T-cell (primary cell): ENCODE measurements at regions not wholly inside any gene's neighbourhood (a gene's known extent, or its start where the extent isn't known, plus 50 kb on each side); places are given as distances from the start of the nearest gene placed in this dataset.

ENCODE experiments used
- ATAC-seq, 4 experiments: fragments of 200-7000 bp in 3 of 4; fragments of 150-1000 bp in 1 of 4; cut with Tn5 transposase; replicated peaks in 1 of 4; 1 replicate in 3 of 4; 2 replicates in 1 of 4; pipeline ENCODE4 v1.10.0; 2021; ENCODE audit warnings: moderate library complexity in 3 of 4, mild to moderate bottlenecking in 2 of 4, moderate number of reproducible peaks in 1 of 4
- CTCF ChIA-PET, 2 donors: fragments of 300-600 bp; sonication (Branson Sonifier 250); formaldehyde crosslinking; loops; one replicate each; lab custom pipeline; 2022; ENCODE audit warnings: antibody characterized with exemption in 2 of 2; lab: Charles Lee
- POLR2A ChIA-PET, 2 donors: fragments of 300-600 bp; sonication (Branson Sonifier 250); formaldehyde crosslinking; loops; one replicate each; lab custom pipeline; 2022; ENCODE audit warnings: antibody characterized with exemption in 2 of 2; lab: Charles Lee
- DNase-seq, 35 experiments: peaks; one replicate each; pipeline versions ENCODE4 v3.0.0 to v3.0.0-alpha.2; 2013 to 2023
- H3K27ac ChIP-seq: one replicate; pipeline ENCODE4 v1.5.1; 2013; ENCODE audit warnings: low read length
- H3K27me3 ChIP-seq, 2 experiments: replicated peaks in 1 of 2; 1 replicate in 1 of 2; 2 replicates in 1 of 2; pipeline versions ENCODE4 v1.6.1 to v1.7.0; 2013; ENCODE audit warnings: low read length in 1 of 2, mixed read lengths in 1 of 2; ENCODE audit not compliant: control insufficient read depth in 2 of 2, insufficient read depth in 2 of 2; ENCODE audit errors: extremely low read depth in 1 of 2
- H3K36me3 ChIP-seq, 2 donors: 1 replicate in 1 of 2; 2 replicates in 1 of 2; pipeline versions ENCODE4 v1.6.1 to v1.7.0; 2013; ENCODE audit warnings: low read length in 1 of 2; ENCODE audit not compliant: control insufficient read depth in 2 of 2, insufficient read depth in 1 of 2; ENCODE audit errors: extremely low read depth in 1 of 2
- H3K4me1 ChIP-seq, 2 experiments: 1 replicate in 1 of 2; 2 replicates in 1 of 2; pipeline versions ENCODE4 v1.6.1 to v1.7.0; 2013; ENCODE audit warnings: low read length in 2 of 2, mixed read lengths in 1 of 2; ENCODE audit not compliant: insufficient read depth in 2 of 2, control insufficient read depth in 1 of 2; ENCODE audit errors: extremely low read depth in 1 of 2
- H3K4me3 ChIP-seq, 2 donors: 1 replicate in 1 of 2; 2 replicates in 1 of 2; pipeline versions ENCODE4 v1.5.1 to v1.7.0; 2013; ENCODE audit warnings: mild to moderate bottlenecking in 2 of 2, low read length in 1 of 2, moderate library complexity in 1 of 2; ENCODE audit not compliant: control insufficient read depth in 1 of 2; ENCODE audit errors: extremely low read depth in 1 of 2
- H3K9me3 ChIP-seq: 2 replicates; pipeline ENCODE4 v1.7.0; 2013
- H3K27ac Mint-ChIP-seq, 2 donors: one replicate each; pipeline ENCODE4 v1.8.0; 2020 to 2021; ENCODE audit warnings: mild to moderate bottlenecking in 2 of 2, mixed read lengths in 2 of 2
- H3K27me3 Mint-ChIP-seq, 2 donors: one replicate each; pipeline ENCODE4 v1.8.0; 2021 to 2022; ENCODE audit warnings: mixed read lengths in 2 of 2
- H3K36me3 Mint-ChIP-seq: one replicate; pipeline ENCODE4 v1.8.0; 2021; ENCODE audit warnings: mixed read lengths
- H3K4me1 Mint-ChIP-seq, 3 donors: one replicate each; pipeline ENCODE4 v1.8.0; 2020 to 2022; ENCODE audit warnings: mixed read lengths in 3 of 3, mild to moderate bottlenecking in 1 of 3
- H3K4me3 Mint-ChIP-seq, 3 donors: one replicate each; pipeline ENCODE4 v1.8.0; 2020 to 2022; ENCODE audit warnings: mild to moderate bottlenecking in 3 of 3, mixed read lengths in 3 of 3, moderate library complexity in 3 of 3
- H3K9me3 Mint-ChIP-seq, 3 donors: one replicate each; pipeline ENCODE4 v1.8.0; 2020 to 2022; ENCODE audit warnings: mixed read lengths in 3 of 3
- WGBS: methylation state at CpG from one replicate; pipeline ENCODE4 v1.1.5; 2013; ENCODE audit warnings: missing lambda C conversion rate; ENCODE audit not compliant: insufficient coverage; 5-methylcytosine and 5-hydroxymethylcytosine counted together

DNA sequence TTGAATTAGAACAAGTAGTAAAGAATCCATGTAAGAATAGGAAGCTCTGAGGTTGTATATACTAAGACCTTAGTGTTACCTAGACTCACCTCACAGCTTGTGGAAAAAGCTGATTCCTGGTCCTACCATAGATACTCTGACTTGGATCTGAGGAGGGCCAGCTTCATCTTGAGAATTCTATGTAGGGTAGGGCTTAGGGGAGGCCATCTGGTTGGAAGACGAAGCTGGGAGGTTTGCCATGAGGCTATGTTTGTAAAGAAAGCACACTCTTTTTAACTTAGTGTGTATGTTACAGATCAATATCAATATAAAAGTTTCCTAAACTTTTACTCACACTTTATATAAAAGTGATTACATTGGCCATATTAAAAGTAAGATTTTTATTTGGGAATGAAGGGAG is 77.1 kb upstream of the GALNT5 start:
- no peak for ATAC-seq
- no CpG with 5 or more reads among the region's 1 CpG for WGBS
- no peak overlapping the region for H3K27ac Mint-ChIP-seq
- no peak overlapping the region for H3K27ac ChIP-seq
- CTCF ChIA-PET, result interaction anchor here (0.6 to 1.3 kb wide), 3 partner anchors 13 to 1114 kb away, joined by 3 to 8 read pairs (median 5); no protein-coding TSS in a partner anchor
- H3K4me1 ChIP-seq, result no peaks in the 10 kb centered on the region
- peaks cover 5% of the 10 kb centered on the region in 2 donors for H3K27me3 Mint-ChIP-seq
- peaks cover 0 to 2% of the 10 kb centered on the region in 2 experiments for H3K27me3 ChIP-seq
- POLR2A ChIA-PET, result no interaction called here
- H3K4me1 Mint-ChIP-seq, result peaks cover 5 to 10% (median 5%) of the 10 kb centered on the region in 3 donors
- no peaks in the 10 kb centered on the region for H3K9me3 Mint-ChIP-seq
- no peaks in the 10 kb centered on the region for H3K9me3 ChIP-seq
- DNase-seq, result no peak
- no peak overlapping the region for H3K4me3 ChIP-seq
- H3K36me3 ChIP-seq, result no peaks in the 10 kb centered on the region
- no peaks in the 10 kb centered on the region for H3K36me3 Mint-ChIP-seq
- H3K4me3 Mint-ChIP-seq, result no peak overlapping the region

GRCh38 chr2:157181234-157181633 is 76.3 kb upstream of the GALNT5 start:
- H3K4me1 ChIP-seq, result no peaks in the 10 kb centered on the region
- no peaks in the 10 kb centered on the region for H3K27me3 ChIP-seq
- ChIA-PET CTCF (no interaction called here), POLR2A (no interaction called here)
- no peaks in the 10 kb centered on the region for H3K36me3 Mint-ChIP-seq
- peaks cover 5% of the 10 kb centered on the region in 2 donors for H3K27me3 Mint-ChIP-seq
- peaks cover 5 to 10% (median 5%) of the 10 kb centered on the region in 3 donors for H3K4me1 Mint-ChIP-seq
- H3K36me3 ChIP-seq, result no peaks in the 10 kb centered on the region
- H3K27ac ChIP-seq, result no peak overlapping the region
- no peaks in the 10 kb centered on the region for H3K9me3 Mint-ChIP-seq
- ATAC-seq, result no peak
- H3K4me3 Mint-ChIP-seq, result no peak overlapping the region
- no peak overlapping the region for H3K27ac Mint-ChIP-seq
- DNase-seq, result no peak
- H3K4me3 ChIP-seq, result no peak overlapping the region
- H3K9me3 ChIP-seq, result no peaks in the 10 kb centered on the region
- no CpG with 5 or more reads among the region's 2 CpGs for WGBS

- Mint-ChIP-seq H3K27ac (no peak overlapping the region), H3K9me3 (no peaks in the 10 kb centered on the region), H3K4me1 (peaks cover 5 to 10% (median 5%) of the 10 kb centered on the region in 3 donors), H3K36me3 (no peaks in the 10 kb centered on the region), H3K27me3 (peaks cover 5% of the 10 kb centered on the region in 2 donors), H3K4me3 (no peak overlapping the region)
- Histone ChIP-seq H3K27ac (no peak overlapping the region), H3K27me3 (no peaks in the 10 kb centered on the region), H3K4me1 (no peaks in the 10 kb centered on the region), H3K36me3 (no peaks in the 10 kb centered on the region), H3K9me3 (no peaks in the 10 kb centered on the region), H3K4me3 (no peak overlapping the region)
- no peak for DNase-seq
- ATAC-seq, result no peak
- ChIA-PET CTCF (no interaction called here), POLR2A (no interaction called here)
- WGBS, result 83% methylated on average over 3 of the region's 6 CpGs
Observed at GRCh38 chr2:157182204-157182709, 75.2 kb upstream of the GALNT5 start.

GRCh38 chr2:157182834-157183396 is 74.6 kb upstream of the GALNT5 start:
- no peaks in the 10 kb centered on the region for H3K9me3 Mint-ChIP-seq
- ATAC-seq (peak in 2 of 4 experiments; percentile 26 to 45), DNase-seq (peak in 1 of 35 experiments; percentile 2)
- WGBS, result no CpG with 5 or more reads among the region's 3 CpGs
- H3K36me3 ChIP-seq, result no peaks in the 10 kb centered on the region
- H3K27me3 Mint-ChIP-seq, result peaks cover 5% of the 10 kb centered on the region in 2 donors
- no peak overlapping the region for H3K27ac ChIP-seq
- no peak overlapping the region for H3K4me3 ChIP-seq
- no peaks in the 10 kb centered on the region for H3K4me1 ChIP-seq
- H3K9me3 ChIP-seq, result no peaks in the 10 kb centered on the region
- no peaks in the 10 kb centered on the region for H3K27me3 ChIP-seq
- H3K36me3 Mint-ChIP-seq, result no peaks in the 10 kb centered on the region
- no peak overlapping the region for H3K27ac Mint-ChIP-seq
- POLR2A ChIA-PET, result no interaction called here
- CTCF ChIA-PET, result interaction anchor here in 1 of 2 donors (0.7 kb wide), 2 partner anchors 519 to 1305 kb away, joined by 3 read pairs; no protein-coding TSS in a partner anchor
- no peak overlapping the region for H3K4me3 Mint-ChIP-seq
- peaks cover 5 to 10% (median 5%) of the 10 kb centered on the region in 3 donors for H3K4me1 Mint-ChIP-seq

DNA sequence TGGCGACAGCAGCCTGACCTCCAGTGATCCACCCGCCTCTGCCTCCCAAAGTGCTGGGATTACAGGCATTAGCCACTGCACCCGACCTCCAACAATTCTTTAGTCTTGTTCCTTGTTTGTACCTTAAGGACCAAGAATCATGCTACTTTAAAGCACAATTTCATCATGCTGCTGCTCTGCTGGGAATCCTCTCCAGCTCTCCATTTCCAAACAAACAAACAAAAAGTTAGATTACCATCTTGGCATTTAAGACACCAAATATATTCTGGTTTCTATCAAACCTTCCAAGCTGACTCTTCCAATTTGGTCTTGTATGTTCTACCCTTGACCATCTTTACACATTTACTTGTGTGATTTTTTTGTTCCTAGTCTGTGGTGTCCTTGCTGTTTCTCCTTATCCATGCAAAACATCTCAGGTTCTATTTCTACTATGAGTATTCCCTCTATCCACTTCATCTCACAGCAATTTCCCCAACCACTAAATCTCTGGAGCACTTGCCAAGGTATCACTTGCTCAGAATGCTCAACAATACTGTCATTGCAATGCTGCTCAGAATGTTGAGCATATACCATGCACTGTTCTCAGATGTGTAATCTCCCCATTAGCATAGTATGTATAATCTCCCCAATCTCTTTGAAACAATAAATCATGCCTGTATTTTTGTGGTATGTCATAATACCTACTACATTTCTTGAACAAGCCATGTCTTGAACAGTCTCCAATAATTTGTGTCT is 73.2 kb upstream of the GALNT5 start:
- Histone ChIP-seq H3K4me3 (no peak overlapping the region), H3K27me3 (no peaks in the 10 kb centered on the region), H3K27ac (no peak overlapping the region), H3K9me3 (no peaks in the 10 kb centered on the region), H3K4me1 (no peaks in the 10 kb centered on the region), H3K36me3 (no peaks in the 10 kb centered on the region)
- CTCF ChIA-PET, result interaction anchor here (0.6 to 0.7 kb wide), 3 partner anchors 9 to 1483 kb away, joined by 3 to 5 read pairs (median 4); no protein-coding TSS in a partner anchor
- peaks cover 5 to 10% (median 5%) of the 10 kb centered on the region in 3 donors for H3K4me1 Mint-ChIP-seq
- H3K27ac Mint-ChIP-seq, result no peak overlapping the region
- no peaks in the 10 kb centered on the region for H3K36me3 Mint-ChIP-seq
- ATAC-seq (no peak), DNase-seq (no peak)
- H3K9me3 Mint-ChIP-seq, result no peaks in the 10 kb centered on the region
- H3K4me3 Mint-ChIP-seq, result no peak overlapping the region
- POLR2A ChIA-PET, result no interaction called here
- peaks cover 5% of the 10 kb centered on the region in 2 donors for H3K27me3 Mint-ChIP-seq
- WGBS, result 78% methylated on average over 3 of the region's 3 CpGs

GRCh38 chr2:157185476-157186227 is 71.9 kb upstream of the GALNT5 start:
- Mint-ChIP-seq H3K9me3 (no peaks in the 10 kb centered on the region), H3K4me1 (peaks cover 5 to 10% (median 5%) of the 10 kb centered on the region in 3 donors), H3K4me3 (no peak overlapping the region), H3K27ac (no peak overlapping the region), H3K27me3 (peaks cover 5% of the 10 kb centered on the region in 2 donors), H3K36me3 (no peaks in the 10 kb centered on the region)
- Histone ChIP-seq H3K9me3 (no peaks in the 10 kb centered on the region), H3K36me3 (no peaks in the 10 kb centered on the region), H3K4me3 (no peak overlapping the region), H3K4me1 (no peaks in the 10 kb centered on the region), H3K27ac (no peak overlapping the region), H3K27me3 (no peaks in the 10 kb centered on the region)
- ChIA-PET CTCF (interaction anchor here in 1 of 2 donors (0.6 kb wide), 1 partner anchor 9 kb away, joined by 4 read pairs; no protein-coding TSS in a partner anchor), POLR2A (no interaction called here)
- 58% methylated on average over 2 of the region's 4 CpGs for WGBS
- no peak for ATAC-seq
- no peak for DNase-seq
